ENCODE measurements at regions not wholly inside any gene's neighbourhood (a gene's known extent, or its start where the extent isn't known, plus 50 kb on each side); places are given as distances from the start of the nearest gene placed in this dataset.

DNA sequence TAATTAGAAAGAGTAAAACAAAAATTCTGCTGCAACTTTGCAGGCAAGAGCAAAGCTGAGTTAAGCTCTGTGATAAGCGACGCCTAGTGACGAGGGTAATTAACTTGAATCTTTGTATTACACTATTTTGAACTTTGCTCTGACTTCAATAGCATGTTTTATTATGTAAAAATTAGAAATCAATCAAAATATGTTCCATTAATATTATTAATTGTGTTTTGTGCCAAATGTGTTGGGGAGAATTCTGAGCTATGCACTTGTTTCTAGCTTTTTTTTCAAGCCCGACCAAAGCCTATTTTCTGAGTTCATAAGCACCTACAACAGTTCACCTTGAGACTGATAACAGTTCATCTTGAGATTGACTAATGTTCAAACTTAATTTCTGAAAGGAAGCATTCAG is 90.1 kb upstream of the PDE3A start:
- FAIRE-seq: no peak

GRCh38 chr12:20280515-20280914 is 87.8 kb upstream of the PDE3A start:
- no peak for FAIRE-seq

DNA sequence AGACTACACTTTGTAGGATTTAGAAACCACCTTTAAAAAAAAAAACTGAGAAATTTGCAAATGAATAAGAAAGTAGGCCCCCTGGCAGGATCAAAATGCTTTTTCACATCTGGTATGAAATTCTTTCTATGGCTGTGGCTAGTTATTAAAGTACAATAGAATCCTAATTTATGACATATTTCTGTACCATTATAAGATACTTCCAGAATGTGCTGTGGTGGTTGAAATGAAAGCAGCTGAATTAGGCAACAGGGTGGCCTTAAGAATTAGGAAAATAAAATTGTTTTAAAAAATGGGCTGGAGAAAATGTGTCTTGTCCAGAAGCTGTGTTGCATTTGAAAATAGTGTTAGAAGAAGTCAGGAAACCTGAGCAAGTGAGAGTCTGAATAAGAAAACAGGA is 85.9 kb upstream of the PDE3A start:
- no peak for FAIRE-seq

DNA sequence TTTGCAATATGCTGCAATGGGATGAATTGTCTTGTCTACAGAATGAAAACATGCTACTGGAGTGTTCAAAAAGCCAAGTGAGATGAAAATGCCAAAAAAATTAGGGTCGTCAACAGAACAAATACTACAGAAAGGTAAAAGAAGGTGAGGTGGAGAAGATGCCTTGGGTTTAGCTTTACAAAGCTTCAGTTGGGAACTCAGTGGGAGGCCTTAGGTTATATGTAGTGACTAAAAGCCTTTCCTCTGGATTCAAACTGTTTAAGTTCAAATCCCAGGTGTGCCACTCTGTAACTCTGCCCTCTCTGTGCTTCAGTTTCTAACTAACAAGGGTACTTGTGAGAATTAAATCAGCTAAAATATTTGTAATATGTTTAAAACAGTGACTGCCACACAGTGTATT is 84.9 kb upstream of the PDE3A start:
- no peak for FAIRE-seq

DNA sequence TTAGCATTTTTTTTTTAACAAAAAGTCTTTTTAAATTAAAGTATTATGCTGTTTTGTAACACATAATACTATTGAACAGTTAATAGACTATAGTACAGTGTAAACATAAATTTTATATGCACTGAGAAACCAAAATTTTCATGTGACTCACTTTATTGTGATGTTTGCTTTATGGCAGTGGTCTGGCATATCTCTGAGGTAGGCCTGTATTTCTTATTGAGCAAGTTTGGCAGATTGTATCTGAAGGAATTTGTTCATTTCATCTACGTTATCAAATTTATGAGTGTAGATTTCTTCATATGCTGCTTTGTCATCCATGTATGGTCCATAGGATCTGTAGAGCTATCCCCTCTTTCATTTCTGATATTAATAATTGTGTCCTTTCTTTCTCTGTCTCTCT is 78.8 kb upstream of the PDE3A start:
- no peak for FAIRE-seq

GRCh38 chr12:20300457-20300856 is 67.9 kb upstream of the PDE3A start:
- FAIRE-seq: no peak

GRCh38 chr12:20305470-20305869 is 62.9 kb upstream of the PDE3A start:
- no peak for FAIRE-seq

DNA sequence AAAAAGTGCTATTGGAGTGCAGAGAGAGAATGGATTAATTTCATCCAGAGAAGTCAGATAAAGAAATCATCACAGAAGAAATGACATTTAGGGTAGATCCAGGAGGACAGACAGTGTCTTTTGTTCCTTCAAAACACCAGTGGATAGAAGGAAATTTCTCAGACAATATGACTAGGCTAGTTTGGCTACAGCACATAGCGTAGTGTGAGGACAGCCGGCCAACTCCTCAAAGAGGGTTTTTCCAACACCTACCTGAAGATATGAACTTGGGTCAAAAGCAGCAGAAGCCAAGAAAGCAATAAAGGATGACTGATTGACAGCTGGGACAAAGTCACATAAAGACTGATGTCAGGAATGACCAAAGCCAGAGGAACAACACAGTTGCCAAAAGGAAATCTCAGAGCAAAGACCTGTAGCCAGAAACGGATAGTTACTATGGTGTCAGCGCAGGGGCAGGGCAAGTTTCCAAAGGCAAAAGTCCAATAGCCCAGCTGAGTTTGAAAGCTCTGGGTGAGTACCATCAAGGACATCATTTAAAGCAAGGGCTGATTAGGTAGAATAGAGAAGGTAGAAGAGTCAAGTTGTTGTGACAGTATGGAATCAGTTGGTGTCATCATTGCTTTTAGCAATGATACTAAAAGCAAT is 58.7 kb upstream of the PDE3A start:
- no peak for FAIRE-seq

DNA sequence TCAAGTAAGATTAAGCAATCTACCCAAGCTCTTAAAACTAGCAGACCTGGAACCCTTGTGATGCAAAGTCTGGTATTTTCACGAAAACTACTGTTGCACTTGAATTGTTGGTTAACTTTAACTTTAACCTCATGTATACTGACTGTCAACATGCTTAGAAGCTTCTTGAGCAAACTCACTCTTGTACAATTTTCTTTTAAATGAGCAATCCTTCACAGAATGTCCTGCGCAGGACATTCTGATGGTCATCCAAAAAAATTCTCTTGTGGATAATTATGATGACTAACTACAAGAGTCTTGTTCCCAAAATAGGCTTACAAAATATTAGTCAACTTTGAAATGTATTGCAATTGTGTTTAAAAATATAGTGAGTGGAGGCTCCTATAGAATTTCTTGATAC is 54.0 kb upstream of the PDE3A start:
- no peak for FAIRE-seq

- no peak for FAIRE-seq
These were observed 50.8 kb upstream of the PDE3A start for GRCh38 chr12:20317554-20317953.

Measured in colon (tissue), 2 donors.